PC-9 (cell line): ENCODE measurements at regions not wholly inside any gene's neighbourhood (a gene's known extent, or its start where the extent isn't known, plus 50 kb on each side); places are given as distances from the start of the nearest gene placed in this dataset.
"Not testable (repeated sequence)": the region's sequence is repeated elsewhere in the genome, so short reads cannot be mapped to it uniquely, and the experiment has no call there.

ENCODE experiments used
- BruUV-seq: library from RNA; stranded (reverse); fragments of 400-500 nt; replicated peaks from 2 replicates; lab custom pipeline; 2021; lab: Mats Ljungman, UMichigan
- CTCF ChIA-PET: fragments of 300-600 bp; sonication (Branson Sonifier 250); formaldehyde crosslinking; loops from one replicate; lab custom pipeline; 2022; ENCODE audit warnings: antibody characterized with exemption; lab: Charles Lee
- POLR2A ChIA-PET: fragments of 300-600 bp; sonication (Branson Sonifier 250); formaldehyde crosslinking; loops from one replicate; lab custom pipeline; 2022; ENCODE audit warnings: antibody characterized with exemption; ENCODE audit not compliant: unreplicated experiment; lab: Charles Lee
- DNase-seq, 2 experiments: peaks; one replicate each; pipeline versions ENCODE4 v3.0.0 to v3.0.0-alpha.2; 2015 to 2022; ENCODE audit warnings: mixed read lengths in 1 of 2
- H2AFZ ChIP-seq: fragments of 200-600 bp; sonication (generic); 2 replicates; pipeline ENCODE4 v1.8.1; 2017; ENCODE audit warnings: antibody characterized with exemption
- H3F3A ChIP-seq: fragments of 200-600 bp; sonication (generic); 2 replicates; pipeline ENCODE4 v1.8.1; 2017; ENCODE audit warnings: antibody characterized with exemption, mild to moderate bottlenecking, low read depth; ENCODE audit not compliant: insufficient read depth
- H3K27ac ChIP-seq: fragments of 200-600 bp; sonication (generic); 2 replicates; pipeline ENCODE4 v1.6.1; 2016; ENCODE audit warnings: mixed run types
- H3K27me3 ChIP-seq: fragments of 200-600 bp; sonication (generic); 2 replicates; pipeline ENCODE4 v1.6.1; 2016; ENCODE audit warnings: low read depth, mixed run types; ENCODE audit not compliant: insufficient read depth
- H3K36me3 ChIP-seq: fragments of 200-600 bp; sonication (generic); 2 replicates; pipeline ENCODE4 v1.6.1; 2016; ENCODE audit warnings: low read depth, mixed run types
- H3K4me1 ChIP-seq: fragments of 200-600 bp; sonication (generic); replicated peaks from 2 replicates; pipeline ENCODE4 v1.6.1; 2016; ENCODE audit warnings: mixed run types; ENCODE audit not compliant: insufficient read depth
- H3K4me2 ChIP-seq: fragments of 200-600 bp; sonication (generic); 2 replicates; pipeline ENCODE4 v1.6.1; 2017; ENCODE audit warnings: mixed run types
- H3K4me3 ChIP-seq: fragments of 200-600 bp; sonication (generic); 2 replicates; pipeline ENCODE4 v1.6.1; 2016; ENCODE audit warnings: mixed run types
- H3K79me2 ChIP-seq: fragments of 200-600 bp; sonication (generic); 2 replicates; pipeline ENCODE4 v1.6.1; 2017; ENCODE audit warnings: low read depth, mixed run types
- H3K9me2 ChIP-seq: fragments of 200-600 bp; sonication (generic); 2 replicates; pipeline ENCODE4 v1.8.1; 2017; ENCODE audit warnings: mild to moderate bottlenecking; ENCODE audit not compliant: insufficient read depth
- H3K9me3 ChIP-seq: fragments of 200-600 bp; sonication (generic); 2 replicates; pipeline ENCODE4 v1.8.1; 2016; ENCODE audit warnings: low read depth; ENCODE audit not compliant: insufficient read depth
- H4K20me1 ChIP-seq: fragments of 200-600 bp; sonication (generic); 2 replicates; pipeline ENCODE4 v1.8.1; 2017; ENCODE audit not compliant: insufficient read depth
- EZH2 ChIP-seq: fragments of 200-600 bp; sonication (generic); IDR thresholded peaks from 2 replicates; pipeline ENCODE4 v1.8.0; 2017; ENCODE audit warnings: antibody characterized with exemption, low read depth
- intact Hi-C: fragments of 100-400 bp; cut with micrococcal nuclease; formaldehyde crosslinking; loops from one replicate; pipeline ENCODE4 v1.10.0; 2022; ENCODE audit not compliant: unreplicated experiment
- TF ChIP-seq, protein P1 (sequence below): fragments of 200-600 bp; sonication (generic); conservative IDR thresholded peaks from 2 replicates; pipeline ENCODE4 v1.6.1; 2017; ENCODE audit warnings: mixed run types, antibody characterized with exemption, mild to moderate bottlenecking, moderate library complexity

DNA sequence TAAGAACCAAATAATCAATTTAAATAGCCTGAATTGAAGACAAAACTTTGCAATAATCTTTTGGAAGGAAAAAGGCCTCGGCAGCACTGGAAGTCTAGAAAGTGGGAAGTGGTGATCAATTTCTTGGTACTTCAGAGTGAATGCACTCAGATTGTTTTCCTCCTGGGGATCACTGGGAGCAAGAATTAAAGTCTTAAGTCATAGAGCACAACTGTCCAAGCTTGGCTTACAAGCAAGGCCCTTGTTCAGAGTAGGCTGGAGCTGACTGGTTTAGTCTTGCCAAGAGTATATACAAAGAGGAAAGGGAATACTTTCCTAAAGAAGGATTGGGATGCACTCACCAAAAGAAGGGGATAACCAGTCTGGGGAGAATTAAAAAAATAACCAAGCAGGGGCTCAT, 637.1 kb downstream of the CCSER2 start:
- intact Hi-C loops = no loop called here
- no peaks in the 10 kb centered on the region for H3K27me3 ChIP-seq
- H3F3A ChIP-seq = no peaks in the 10 kb centered on the region
- H3K27ac ChIP-seq = no peak overlapping the region
- H3K4me2 ChIP-seq = no peak overlapping the region
- TF ChIP-seq EZH2 = no peak
- TF ChIP-seq, protein P1, sequence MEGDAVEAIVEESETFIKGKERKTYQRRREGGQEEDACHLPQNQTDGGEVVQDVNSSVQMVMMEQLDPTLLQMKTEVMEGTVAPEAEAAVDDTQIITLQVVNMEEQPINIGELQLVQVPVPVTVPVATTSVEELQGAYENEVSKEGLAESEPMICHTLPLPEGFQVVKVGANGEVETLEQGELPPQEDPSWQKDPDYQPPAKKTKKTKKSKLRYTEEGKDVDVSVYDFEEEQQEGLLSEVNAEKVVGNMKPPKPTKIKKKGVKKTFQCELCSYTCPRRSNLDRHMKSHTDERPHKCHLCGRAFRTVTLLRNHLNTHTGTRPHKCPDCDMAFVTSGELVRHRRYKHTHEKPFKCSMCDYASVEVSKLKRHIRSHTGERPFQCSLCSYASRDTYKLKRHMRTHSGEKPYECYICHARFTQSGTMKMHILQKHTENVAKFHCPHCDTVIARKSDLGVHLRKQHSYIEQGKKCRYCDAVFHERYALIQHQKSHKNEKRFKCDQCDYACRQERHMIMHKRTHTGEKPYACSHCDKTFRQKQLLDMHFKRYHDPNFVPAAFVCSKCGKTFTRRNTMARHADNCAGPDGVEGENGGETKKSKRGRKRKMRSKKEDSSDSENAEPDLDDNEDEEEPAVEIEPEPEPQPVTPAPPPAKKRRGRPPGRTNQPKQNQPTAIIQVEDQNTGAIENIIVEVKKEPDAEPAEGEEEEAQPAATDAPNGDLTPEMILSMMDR = no peak
- POLR2A ChIA-PET = no interaction called here
- no peak overlapping the region for H2AFZ ChIP-seq
- no peak overlapping the region for H3K4me3 ChIP-seq
- no peak for DNase-seq
- no peaks in the 10 kb centered on the region for H3K79me2 ChIP-seq
- no TSS peak for BruUV-seq
- no peaks in the 10 kb centered on the region for H3K9me3 ChIP-seq
- H3K36me3 ChIP-seq = no peaks in the 10 kb centered on the region
- CTCF ChIA-PET = no interaction called here
- no peaks in the 10 kb centered on the region for H3K4me1 ChIP-seq
- no peaks in the 10 kb centered on the region for H3K9me2 ChIP-seq
- H4K20me1 ChIP-seq = no peaks in the 10 kb centered on the region

DNA sequence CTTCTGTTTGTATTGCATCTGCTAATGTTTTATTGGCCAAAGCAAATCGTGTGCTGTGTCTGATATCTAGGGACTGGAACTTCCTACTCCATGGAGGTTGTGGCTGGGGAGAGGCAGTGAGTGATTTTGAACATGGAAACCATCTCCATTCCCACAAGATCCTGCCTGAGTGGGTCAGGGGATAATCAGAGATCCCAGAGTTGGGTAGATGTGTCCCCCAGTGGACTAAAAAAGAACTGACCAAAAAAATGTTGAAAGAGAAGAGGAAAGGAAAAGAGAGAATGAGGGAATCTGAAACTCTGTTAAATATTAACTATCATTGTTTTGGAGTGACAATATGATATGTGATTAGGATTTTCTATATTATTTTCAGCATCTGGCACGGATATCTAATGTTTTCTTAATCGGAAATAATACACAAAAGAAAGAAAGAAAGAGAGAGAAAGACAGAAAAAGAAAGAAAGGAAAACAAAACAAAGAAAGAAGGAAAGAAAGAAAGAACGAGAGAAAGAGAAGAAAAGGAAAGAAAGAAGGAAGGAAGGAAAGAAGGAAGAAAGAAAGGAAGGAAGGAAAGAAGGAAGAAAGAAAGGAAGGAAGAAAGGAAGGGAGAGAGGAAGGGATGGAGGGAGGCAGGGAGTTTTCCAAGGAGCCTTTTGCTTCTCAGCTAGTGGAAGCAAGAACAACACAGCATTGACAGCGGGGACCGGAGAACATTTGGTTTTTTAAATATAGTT, 638.5 kb downstream of the CCSER2 start:
- H3K27ac ChIP-seq = no peak overlapping the region
- no peaks in the 10 kb centered on the region for H3K4me1 ChIP-seq
- no TSS peak for BruUV-seq
- no peaks in the 10 kb centered on the region for H3K27me3 ChIP-seq
- H4K20me1 ChIP-seq = no peaks in the 10 kb centered on the region
- H2AFZ ChIP-seq = no peak overlapping the region
- ChIA-PET POLR2A (no interaction called here), CTCF (no interaction called here)
- no peaks in the 10 kb centered on the region for H3K79me2 ChIP-seq
- no peaks in the 10 kb centered on the region for H3K9me2 ChIP-seq
- no peak overlapping the region for H3K4me3 ChIP-seq
- no peaks in the 10 kb centered on the region for H3K36me3 ChIP-seq
- intact Hi-C loops = no loop called here
- TF ChIP-seq EZH2 = no peak
- TF ChIP-seq, protein P1 = no peak
- H3K4me2 ChIP-seq = no peak overlapping the region
- H3F3A ChIP-seq = no peaks in the 10 kb centered on the region
- no peak for DNase-seq
- no peaks in the 10 kb centered on the region for H3K9me3 ChIP-seq

DNA sequence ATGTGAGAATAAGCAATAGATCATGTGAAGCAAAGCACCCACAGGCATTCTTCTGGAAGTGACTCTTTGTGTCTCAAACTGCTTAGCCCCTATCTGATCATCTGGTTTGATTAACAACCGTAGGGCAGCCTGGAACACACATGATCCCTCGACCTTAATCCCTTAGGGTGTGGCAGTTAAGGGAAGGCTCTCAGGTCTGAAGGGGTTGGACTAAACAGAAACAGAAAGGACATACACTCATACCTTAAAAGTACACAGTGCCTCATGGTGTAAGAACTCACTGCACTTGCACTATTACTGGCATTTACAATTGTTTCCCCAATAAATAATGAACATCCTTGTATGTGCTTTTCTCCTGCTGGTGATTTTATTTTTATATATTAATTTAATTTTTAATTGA, 640.9 kb downstream of the CCSER2 start:
- H3K4me1 ChIP-seq, H3K79me2 ChIP-seq, H3K4me2 ChIP-seq, POLR2A ChIA-PET, CTCF ChIA-PET, DNase-seq, H3K27me3 ChIP-seq, BruUV-seq, H3K36me3 ChIP-seq, H3K9me2 ChIP-seq, intact Hi-C loops, H3K27ac ChIP-seq, H4K20me1 ChIP-seq, H3K9me3 ChIP-seq, H3F3A ChIP-seq, H3K4me3 ChIP-seq, H2AFZ ChIP-seq: not testable (repeated sequence)

DNA sequence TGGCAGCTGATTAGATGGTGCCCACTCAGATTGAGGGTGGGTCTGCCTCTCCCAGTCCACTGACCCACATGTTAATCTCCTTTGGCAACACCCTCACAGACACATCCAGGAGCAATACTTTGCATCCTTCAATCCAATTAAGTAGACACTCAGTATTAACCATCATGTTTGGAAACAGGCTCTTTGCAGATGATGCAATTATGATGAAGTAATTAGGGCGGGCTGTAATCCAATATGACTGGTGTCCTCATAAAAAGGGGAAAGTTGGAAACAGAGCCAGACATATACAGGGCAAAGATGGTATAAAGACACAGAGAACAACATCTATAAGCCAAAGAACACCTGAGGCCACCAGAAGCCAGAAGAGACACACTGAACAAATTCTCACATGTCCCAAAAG, 658.6 kb downstream of the CCSER2 start:
- H4K20me1 ChIP-seq = no peaks in the 10 kb centered on the region
- H3K27me3 ChIP-seq = no peaks in the 10 kb centered on the region
- no peaks in the 10 kb centered on the region for H3K79me2 ChIP-seq
- no peaks in the 10 kb centered on the region for H3F3A ChIP-seq
- no peak overlapping the region for H3K27ac ChIP-seq
- no peaks in the 10 kb centered on the region for H3K9me2 ChIP-seq
- CTCF ChIA-PET = no interaction called here
- DNase-seq = no peak
- no peaks in the 10 kb centered on the region for H3K36me3 ChIP-seq
- POLR2A ChIA-PET = no interaction called here
- H3K9me3 ChIP-seq = no peaks in the 10 kb centered on the region
- BruUV-seq = no TSS peak
- H3K4me3 ChIP-seq = no peak overlapping the region
- H3K4me2 ChIP-seq = no peak overlapping the region
- intact Hi-C loops = no loop called here
- H2AFZ ChIP-seq = no peak overlapping the region
- no peaks in the 10 kb centered on the region for H3K4me1 ChIP-seq
- TF ChIP-seq, protein P1 = no peak
- TF ChIP-seq EZH2 = no peak
